Heart left ventricle (tissue), 13 donors: ENCODE measurements at regions not wholly inside any gene's neighbourhood (a gene's known extent, or its start where the extent isn't known, plus 50 kb on each side); places are given as distances from the start of the nearest gene placed in this dataset.
"Not testable (repeated sequence)": the region's sequence is repeated elsewhere in the genome, so short reads cannot be mapped to it uniquely, and the experiment has no call there.

Experiments used
- POLR2A ChIP-seq, 2 donors: fragments of 450-650 bp; IDR thresholded peaks; one replicate each; pipeline ENCODE4 v1.6.1; 2017; ENCODE audit warnings: antibody characterized with exemption in 2 of 2, mild to moderate bottlenecking in 2 of 2, moderate library complexity in 2 of 2
- TF ChIP-seq, protein P1 (sequence below), 12 donors: fragments of 200-600 bp; sonication (generic) in 4 of 12; IDR thresholded peaks; one replicate each; pipeline versions ENCODE4 v1.5.0 to v1.8.0; 2018 to 2022; ENCODE audit warnings: antibody characterized with exemption in 12 of 12, mild to moderate bottlenecking in 5 of 12
- donor health status: ischemic (EF 13 %, LVEDD 7.1; RV severe dilation, severe dysfunction).
- donor health status: DM: no; HTN: yes; CAD: no.
- donor health status: DM: no; HTN: no; CAD: no.
- donor health status: ischemic (EF 25% LVEDD 6.9; RV normal size, moderate dysfunction).
- donor health status: ischemic (EF 25% LVEDD 5.7; RV mildly dilated, moderate dysfunction).
- donor health status: ischemic (EF 35%, LVEDD 5.7; RV mildly dilated, moderate dysfunction).
- donor health status: nonischemic (EF 11% LVEDD 7.7; RV severe dilation, severe dysfunction).
- donor health status: DM: yes; HTN: yes; CAD: no.
- donor health status: PGD.
- donor health status: ischemic (EF 29% LVEDD 5.4; RV normal size, mild dysfunction).
- donor health status: nonischemic (EF 23%, LVEDD 6.1; RV moderate dilation, normal function).

GRCh38 chrX:92098136-92098535 is 319.0 kb downstream of the PCDH11X start:
- TF ChIP-seq, protein P1, sequence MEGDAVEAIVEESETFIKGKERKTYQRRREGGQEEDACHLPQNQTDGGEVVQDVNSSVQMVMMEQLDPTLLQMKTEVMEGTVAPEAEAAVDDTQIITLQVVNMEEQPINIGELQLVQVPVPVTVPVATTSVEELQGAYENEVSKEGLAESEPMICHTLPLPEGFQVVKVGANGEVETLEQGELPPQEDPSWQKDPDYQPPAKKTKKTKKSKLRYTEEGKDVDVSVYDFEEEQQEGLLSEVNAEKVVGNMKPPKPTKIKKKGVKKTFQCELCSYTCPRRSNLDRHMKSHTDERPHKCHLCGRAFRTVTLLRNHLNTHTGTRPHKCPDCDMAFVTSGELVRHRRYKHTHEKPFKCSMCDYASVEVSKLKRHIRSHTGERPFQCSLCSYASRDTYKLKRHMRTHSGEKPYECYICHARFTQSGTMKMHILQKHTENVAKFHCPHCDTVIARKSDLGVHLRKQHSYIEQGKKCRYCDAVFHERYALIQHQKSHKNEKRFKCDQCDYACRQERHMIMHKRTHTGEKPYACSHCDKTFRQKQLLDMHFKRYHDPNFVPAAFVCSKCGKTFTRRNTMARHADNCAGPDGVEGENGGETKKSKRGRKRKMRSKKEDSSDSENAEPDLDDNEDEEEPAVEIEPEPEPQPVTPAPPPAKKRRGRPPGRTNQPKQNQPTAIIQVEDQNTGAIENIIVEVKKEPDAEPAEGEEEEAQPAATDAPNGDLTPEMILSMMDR (IDR thresholded peaks at IDR 0.05) = not testable (repeated sequence)
- not testable (repeated sequence) for TF ChIP-seq POLR2A (IDR thresholded peaks at IDR 0.05)
